SK-N-SH (cell line): ENCODE measurements at regions not wholly inside any gene's neighbourhood (a gene's known extent, or its start where the extent isn't known, plus 50 kb on each side); places are given as distances from the start of the nearest gene placed in this dataset.

Experiments
- CTCF ChIA-PET: fragments of 300-600, 350-600 bp; formaldehyde crosslinking; extraction: SDS; loops from one replicate; lab custom pipeline; 2021; lab: Yijun Ruan, JAX
- POLR2A ChIA-PET: fragments of 350-600 bp; sonication (Branson Sonifier 250); formaldehyde crosslinking; extraction: SDS; loops from one replicate; lab custom pipeline; 2020; ENCODE audit warnings: antibody characterized with exemption, inconsistent platforms; lab: Yijun Ruan, JAX
- DNase-seq: peaks from one replicate; pipeline ENCODE4 v3.0.0; 2012
- H2AFZ ChIP-seq: fragments of 200-600 bp; sonication (generic); 2 replicates; pipeline ENCODE4 v1.8.1; 2016; ENCODE audit warnings: antibody characterized with exemption, mild to moderate bottlenecking, low read depth
- H3F3A ChIP-seq: fragments of 200-600 bp; sonication (generic); replicated peaks from 2 replicates; pipeline ENCODE3; 2016; ENCODE audit warnings: antibody characterized with exemption, mild to moderate bottlenecking; ENCODE audit not compliant: insufficient read depth
- H3K27ac ChIP-seq, 2 experiments: fragments of 200-500 bp in 1 of 2; fragments of 200-600 bp in 1 of 2; sonication (Bioruptor generic) in 1 of 2; sonication (generic), shearing (Covaris generic) in 1 of 2; 2 replicates each; pipeline versions ENCODE4 v1.5.1 to v1.6.1; 2014 to 2016; ENCODE audit warnings: low read depth in 2 of 2, inconsistent platforms in 1 of 2, low read length in 1 of 2, mild to moderate bottlenecking in 1 of 2, mixed read lengths in 1 of 2
- H3K27me3 ChIP-seq: fragments of 200-600 bp; sonication (generic), shearing (Covaris generic); 2 replicates; pipeline ENCODE4 v1.6.1; 2016; ENCODE audit warnings: mixed run types; ENCODE audit not compliant: insufficient read depth
- H3K36me3 ChIP-seq, 2 experiments: fragments of 200-500 bp in 1 of 2; fragments of 200-600 bp in 1 of 2; sonication (Bioruptor generic) in 1 of 2; sonication (generic) in 1 of 2; replicated peaks in 1 of 2; 2 replicates each; pipeline versions ENCODE3 to v1.5.1; 2014 to 2016; ENCODE audit warnings: low read length in 1 of 2, mild to moderate bottlenecking in 1 of 2; ENCODE audit not compliant: insufficient read depth in 2 of 2, control insufficient read depth in 1 of 2
- H3K4me1 ChIP-seq, 2 experiments: fragments of 200-500 bp in 1 of 2; fragments of 200-600 bp in 1 of 2; sonication (Bioruptor generic) in 1 of 2; sonication (generic), shearing (Covaris generic) in 1 of 2; 2 replicates each; pipeline versions ENCODE4 v1.5.1 to v1.6.1; 2014 to 2016; ENCODE audit warnings: low read depth in 1 of 2, low read length in 1 of 2, mixed run types in 1 of 2; ENCODE audit not compliant: insufficient read depth in 2 of 2, control insufficient read depth in 1 of 2
- H3K4me2 ChIP-seq: fragments of 200-600 bp; sonication (generic), shearing (Covaris generic); 2 replicates; pipeline ENCODE4 v1.6.1; 2017; ENCODE audit warnings: mixed run types
- H3K4me3 ChIP-seq, 2 experiments: fragments of 200-500 bp in 1 of 2; fragments of 200-600 bp in 1 of 2; sonication (Bioruptor generic) in 1 of 2; sonication (generic), shearing (Covaris generic) in 1 of 2; 2 replicates each; pipeline versions ENCODE4 v1.5.1 to v1.8.1; 2014 to 2016; ENCODE audit warnings: low read depth in 2 of 2, inconsistent platforms in 1 of 2, low read length in 1 of 2, mild to moderate bottlenecking in 1 of 2, mixed read lengths in 1 of 2, moderate library complexity in 1 of 2
- H3K79me2 ChIP-seq: fragments of 200-600 bp; sonication (generic); 2 replicates; pipeline ENCODE4 v1.8.1; 2017; ENCODE audit warnings: mild to moderate bottlenecking; ENCODE audit not compliant: insufficient read depth
- H3K9ac ChIP-seq: fragments of 200-600 bp; sonication (generic); 2 replicates; pipeline ENCODE4 v1.6.1; 2017; ENCODE audit warnings: mixed run types
- H3K9me2 ChIP-seq: fragments of 200-600 bp; sonication (generic); 2 replicates; pipeline ENCODE4 v1.6.1; 2017; ENCODE audit warnings: mixed run types
- H3K9me3 ChIP-seq: fragments of 200-600 bp; sonication (generic); 2 replicates; pipeline ENCODE4 v1.6.1; 2017; ENCODE audit warnings: mixed run types, mild to moderate bottlenecking, moderate library complexity
- H4K20me1 ChIP-seq: fragments of 200-600 bp; sonication (generic); 2 replicates; pipeline ENCODE4 v1.6.1; 2017; ENCODE audit warnings: mild to moderate bottlenecking, mixed run types; ENCODE audit not compliant: insufficient read depth
- EP300 ChIP-seq, 2 experiments: IDR thresholded peaks; 2 replicates each; pipeline versions ENCODE4 v1.4.0 to v1.6.1; 2012; ENCODE audit warnings: borderline replicate concordance in 1 of 2, low read depth in 1 of 2, low read length in 1 of 2
- EZH2phosphoT487 ChIP-seq: fragments of 200-600 bp; sonication (generic); IDR thresholded peaks from 2 replicates; pipeline ENCODE4 v1.6.1; 2017; ENCODE audit warnings: low read depth, mixed run types, mild to moderate bottlenecking, antibody characterized with exemption, moderate library complexity, borderline replicate concordance
- FOSL2 ChIP-seq: IDR thresholded peaks from 2 replicates; pipeline ENCODE4 v1.4.0; 2012; ENCODE audit warnings: low read depth, mild to moderate bottlenecking, moderate library complexity, borderline replicate concordance
- FOXJ3 ChIP-seq: sonication (generic); formaldehyde crosslinking; IDR thresholded peaks from 2 replicates; pipeline ENCODE4 v1.5.1; 2020; ENCODE audit warnings: mild to moderate bottlenecking, missing genetic modification reagents
- GATA2 ChIP-seq: sonication (generic); formaldehyde crosslinking; IDR thresholded peaks from 2 replicates; pipeline ENCODE4 v1.5.0; 2020; ENCODE audit warnings: mild to moderate bottlenecking, missing genetic modification reagents
- RAD21 ChIP-seq: IDR thresholded peaks from 2 replicates; pipeline ENCODE4 v1.6.1; 2012; ENCODE audit warnings: mild to moderate bottlenecking, low read length
- REST ChIP-seq: IDR thresholded peaks from 2 replicates; pipeline ENCODE4 v1.6.1; 2012; ENCODE audit warnings: mild to moderate bottlenecking, low read depth, low read length, moderate library complexity
- SIN3A ChIP-seq: IDR thresholded peaks from 2 replicates; pipeline ENCODE4 v1.6.1; 2012; ENCODE audit warnings: low read depth, mild to moderate bottlenecking, low read length, moderate library complexity, borderline replicate concordance
- TAF1 ChIP-seq: IDR thresholded peaks from 2 replicates; pipeline ENCODE4 v1.6.1; 2012; ENCODE audit warnings: low read depth, mild to moderate bottlenecking, low read length, moderate library complexity, borderline replicate concordance
- USF1 ChIP-seq: IDR thresholded peaks from 2 replicates; pipeline ENCODE4 v1.4.0; 2012; ENCODE audit warnings: low read depth, borderline replicate concordance
- YY1 ChIP-seq: IDR thresholded peaks from 2 replicates; pipeline ENCODE4 v1.4.0; 2012; ENCODE audit warnings: low read depth, mild to moderate bottlenecking
- WGBS: methylation state at CpG from one replicate; pipeline ENCODE4 v1.1.6; 2017; ENCODE audit warnings: low lambda C conversion rate; 5-methylcytosine and 5-hydroxymethylcytosine counted together
- TF ChIP-seq, protein P1 (sequence below): fragments of 200-600 bp; sonication (generic); IDR thresholded peaks from 2 replicates; pipeline ENCODE4 v1.6.1; 2017; ENCODE audit warnings: antibody characterized with exemption, mild to moderate bottlenecking, moderate library complexity
- TF ChIP-seq, protein P2 (sequence below): IDR thresholded peaks from 2 replicates; pipeline ENCODE4; 2012
- TF ChIP-seq, protein P3 (sequence below): IDR thresholded peaks from 2 replicates; pipeline ENCODE4 v1.4.0; 2012; ENCODE audit warnings: low read depth, borderline replicate concordance

GRCh38 chr4:176467001-176467400, 147.2 kb downstream of the SPCS3 start:
- Histone ChIP-seq H3K27me3 (no peaks in the 10 kb centered on the region; the same call in 1 of the 2 replicates), H3K27ac (peak overlapping the region in 1 of 2 experiments; percentile 79; a peak in 1 of 4 replicates), H3K9ac (no peak overlapping the region), H3K4me2 (no peak overlapping the region), H4K20me1 (no peaks in the 10 kb centered on the region), H3K4me1 (no peaks in the 10 kb centered on the region; a peak in 1 of 4 replicates), H3K79me2 (no peaks in the 10 kb centered on the region), H3K36me3 (no peaks in the 10 kb centered on the region), H2AFZ (peak overlapping the region; percentile 19; the same call in 1 of the 2 replicates), H3K4me3 (no peak overlapping the region), H3K9me2 (no peaks in the 10 kb centered on the region), H3F3A (peaks cover 5% of the 10 kb centered on the region), H3K9me3 (0 out of 2 replicates have a peak, but pooled peaks cover 4% of the 10 kb centered on the region)
- POLR2A ChIA-PET = no interaction called here
- CTCF ChIA-PET = no interaction called here
- WGBS = 26% methylated on average over 6 of the region's 6 CpGs
- no peak for DNase-seq
- TF ChIP-seq RAD21 = no peak
- TF ChIP-seq, protein P1, sequence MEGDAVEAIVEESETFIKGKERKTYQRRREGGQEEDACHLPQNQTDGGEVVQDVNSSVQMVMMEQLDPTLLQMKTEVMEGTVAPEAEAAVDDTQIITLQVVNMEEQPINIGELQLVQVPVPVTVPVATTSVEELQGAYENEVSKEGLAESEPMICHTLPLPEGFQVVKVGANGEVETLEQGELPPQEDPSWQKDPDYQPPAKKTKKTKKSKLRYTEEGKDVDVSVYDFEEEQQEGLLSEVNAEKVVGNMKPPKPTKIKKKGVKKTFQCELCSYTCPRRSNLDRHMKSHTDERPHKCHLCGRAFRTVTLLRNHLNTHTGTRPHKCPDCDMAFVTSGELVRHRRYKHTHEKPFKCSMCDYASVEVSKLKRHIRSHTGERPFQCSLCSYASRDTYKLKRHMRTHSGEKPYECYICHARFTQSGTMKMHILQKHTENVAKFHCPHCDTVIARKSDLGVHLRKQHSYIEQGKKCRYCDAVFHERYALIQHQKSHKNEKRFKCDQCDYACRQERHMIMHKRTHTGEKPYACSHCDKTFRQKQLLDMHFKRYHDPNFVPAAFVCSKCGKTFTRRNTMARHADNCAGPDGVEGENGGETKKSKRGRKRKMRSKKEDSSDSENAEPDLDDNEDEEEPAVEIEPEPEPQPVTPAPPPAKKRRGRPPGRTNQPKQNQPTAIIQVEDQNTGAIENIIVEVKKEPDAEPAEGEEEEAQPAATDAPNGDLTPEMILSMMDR = no peak
- TF ChIP-seq, protein P2, sequence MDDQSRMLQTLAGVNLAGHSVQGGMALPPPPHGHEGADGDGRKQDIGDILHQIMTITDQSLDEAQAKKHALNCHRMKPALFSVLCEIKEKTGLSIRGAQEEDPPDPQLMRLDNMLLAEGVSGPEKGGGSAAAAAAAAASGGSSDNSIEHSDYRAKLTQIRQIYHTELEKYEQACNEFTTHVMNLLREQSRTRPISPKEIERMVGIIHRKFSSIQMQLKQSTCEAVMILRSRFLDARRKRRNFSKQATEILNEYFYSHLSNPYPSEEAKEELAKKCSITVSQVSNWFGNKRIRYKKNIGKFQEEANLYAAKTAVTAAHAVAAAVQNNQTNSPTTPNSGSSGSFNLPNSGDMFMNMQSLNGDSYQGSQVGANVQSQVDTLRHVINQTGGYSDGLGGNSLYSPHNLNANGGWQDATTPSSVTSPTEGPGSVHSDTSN = peak; percentile 20; the same call in 1 of the 2 replicates
- no peak for TF ChIP-seq EP300 (IDR thresholded peaks at IDR 0.05; ENCODE audit: borderline replicate concordance in 1 of 2, low read depth in 1 of 2, low read length in 1 of 2)
- no peak for TF ChIP-seq USF1

DNA sequence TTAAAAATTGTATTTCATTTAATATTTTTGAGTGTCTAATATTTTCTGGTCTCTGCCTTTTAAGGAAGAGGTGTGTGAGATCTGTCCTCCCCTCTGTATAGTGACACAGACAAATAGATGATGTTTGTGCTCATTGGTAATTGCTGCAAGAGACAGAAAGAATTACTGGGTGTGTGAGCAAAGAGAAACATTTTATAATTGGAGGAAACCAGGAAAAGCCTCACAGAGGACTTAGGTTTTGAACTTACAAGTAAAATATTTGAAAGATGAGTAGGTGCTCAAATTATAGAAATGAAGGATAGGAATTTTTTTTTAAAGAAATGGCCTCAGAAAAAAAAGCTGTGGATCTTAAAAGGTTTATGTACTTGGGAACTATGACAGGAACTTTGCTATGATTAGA, 149.8 kb downstream of the SPCS3 start:
- CTCF ChIA-PET = no interaction called here
- TF ChIP-seq EZH2phosphoT487 = no peak
- TF ChIP-seq, protein P2 = no peak
- TF ChIP-seq FOXJ3 (CRISPR knock-in tag) = no peak
- TF ChIP-seq YY1 = no peak
- no peak for TF ChIP-seq TAF1
- TF ChIP-seq REST = no peak
- no peak for TF ChIP-seq SIN3A
- TF ChIP-seq FOSL2 = no peak
- TF ChIP-seq, protein P3, sequence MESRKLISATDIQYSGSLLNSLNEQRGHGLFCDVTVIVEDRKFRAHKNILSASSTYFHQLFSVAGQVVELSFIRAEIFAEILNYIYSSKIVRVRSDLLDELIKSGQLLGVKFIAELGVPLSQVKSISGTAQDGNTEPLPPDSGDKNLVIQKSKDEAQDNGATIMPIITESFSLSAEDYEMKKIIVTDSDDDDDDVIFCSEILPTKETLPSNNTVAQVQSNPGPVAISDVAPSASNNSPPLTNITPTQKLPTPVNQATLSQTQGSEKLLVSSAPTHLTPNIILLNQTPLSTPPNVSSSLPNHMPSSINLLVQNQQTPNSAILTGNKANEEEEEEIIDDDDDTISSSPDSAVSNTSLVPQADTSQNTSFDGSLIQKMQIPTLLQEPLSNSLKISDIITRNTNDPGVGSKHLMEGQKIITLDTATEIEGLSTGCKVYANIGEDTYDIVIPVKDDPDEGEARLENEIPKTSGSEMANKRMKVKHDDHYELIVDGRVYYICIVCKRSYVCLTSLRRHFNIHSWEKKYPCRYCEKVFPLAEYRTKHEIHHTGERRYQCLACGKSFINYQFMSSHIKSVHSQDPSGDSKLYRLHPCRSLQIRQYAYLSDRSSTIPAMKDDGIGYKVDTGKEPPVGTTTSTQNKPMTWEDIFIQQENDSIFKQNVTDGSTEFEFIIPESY = no peak
- TF ChIP-seq GATA2 (CRISPR knock-in tag) = no peak
- TF ChIP-seq USF1 = no peak

More for the DNA sequence above, 149.8 kb downstream of the SPCS3 start:
- POLR2A ChIA-PET = no interaction called here
- Histone ChIP-seq H3K4me3 (no peak overlapping the region), H4K20me1 (no peaks in the 10 kb centered on the region), H3K27me3 (no peaks in the 10 kb centered on the region), H3K9ac (no peak overlapping the region), H3K4me1 (no peaks in the 10 kb centered on the region; a peak in 1 of 4 replicates), H3F3A (peaks cover 7% of the 10 kb centered on the region), H3K79me2 (no peaks in the 10 kb centered on the region), H2AFZ (no peak overlapping the region), H3K4me2 (no peak overlapping the region), H3K9me2 (no peaks in the 10 kb centered on the region), H3K27ac (peak overlapping the region in 1 of 2 experiments; percentile 43; a peak in 1 of 4 replicates), H3K36me3 (no peaks in the 10 kb centered on the region), H3K9me3 (no peaks in the 10 kb centered on the region)
- no peak for DNase-seq
